ENCODE measurements at regions not wholly inside any gene's neighbourhood (a gene's known extent, or its start where the extent isn't known, plus 50 kb on each side); places are given as distances from the start of the nearest gene placed in this dataset.

DNA sequence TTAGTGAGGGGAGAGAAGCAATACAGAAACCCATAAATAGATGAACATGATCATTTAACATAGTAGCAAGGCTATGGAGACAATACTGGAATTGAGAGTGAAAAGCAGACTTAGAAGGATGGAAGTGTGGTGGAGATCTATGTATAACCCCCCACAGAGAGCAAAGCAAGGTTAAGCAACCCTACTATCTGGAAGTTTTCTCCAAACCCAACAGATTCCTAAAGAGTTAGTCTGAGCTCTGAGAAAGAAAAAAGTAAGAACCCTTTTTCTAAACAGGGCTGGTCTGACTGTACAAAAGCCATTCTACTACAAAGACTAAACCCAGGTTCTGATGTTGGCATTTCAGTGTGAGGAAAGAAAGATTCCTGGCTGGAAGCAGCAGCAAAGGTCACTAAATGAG lies 153.2 kb downstream of the WNT5A start:
- no peaks in the 10 kb centered on the region for H3K9me3 ChIP-seq
- DNase-seq: no peak

GRCh38 chr3:55333046-55333445 lies 154.1 kb downstream of the WNT5A start:
- H3K4me1 ChIP-seq: peaks cover 0 to 22% (median 0%) of the 10 kb centered on the region in 3 donors
- no peaks in the 10 kb centered on the region for H3K36me3 ChIP-seq
- no peaks in the 10 kb centered on the region for H3K9me3 ChIP-seq
- no peak for DNase-seq
- WGBS, 2 donors: 88 to 91% methylated on average over 3 to 4 of the region's 4 CpGs
- H3K27ac ChIP-seq: no peak overlapping the region
- no peak for TF ChIP-seq POLR2A (IDR thresholded peaks at IDR 0.05)
- TF ChIP-seq CTCF (IDR thresholded peaks at IDR 0.05): no peak
- no peak overlapping the region for H3K4me3 ChIP-seq
- intact Hi-C loops (cut with DNase I): no loop called here
- peaks cover 0 to 22% (median 0%) of the 10 kb centered on the region in 4 donors for H3K27me3 ChIP-seq

More for the DNA sequence above, 153.2 kb downstream of the WNT5A start:
- TF ChIP-seq CTCF (IDR thresholded peaks at IDR 0.05) (no peak), POLR2A (IDR thresholded peaks at IDR 0.05) (no peak)
- H3K4me3 ChIP-seq: no peak overlapping the region
- intact Hi-C loops (cut with DNase I): no loop called here
- H3K4me1 ChIP-seq: peaks cover 0 to 22% (median 0%) of the 10 kb centered on the region in 3 donors
- H3K27me3 ChIP-seq: peaks cover 0 to 22% (median 0%) of the 10 kb centered on the region in 4 donors
- H3K36me3 ChIP-seq: no peaks in the 10 kb centered on the region
- no peak overlapping the region for H3K27ac ChIP-seq

GRCh38 chr3:55332176-55332575 lies 154.9 kb downstream of the WNT5A start:
- intact Hi-C loops (cut with DNase I): no loop called here
- no peak for DNase-seq
- H3K4me3 ChIP-seq: no peak overlapping the region
- H3K9me3 ChIP-seq: no peaks in the 10 kb centered on the region
- H3K4me1 ChIP-seq: peaks cover 0 to 29% (median 0%) of the 10 kb centered on the region in 3 donors
- WGBS, 2 donors: 79% methylated on average over 8 of the region's 8 CpGs
- no peak for TF ChIP-seq CTCF (IDR thresholded peaks at IDR 0.05)
- no peak for TF ChIP-seq POLR2A (IDR thresholded peaks at IDR 0.05)
- no peaks in the 10 kb centered on the region for H3K36me3 ChIP-seq
- H3K27me3 ChIP-seq: peaks cover 0 to 22% (median 0%) of the 10 kb centered on the region in 4 donors
- no peak overlapping the region for H3K27ac ChIP-seq

- no peak for DNase-seq
- H3K27me3 ChIP-seq: peaks cover 0 to 22% (median 0%) of the 10 kb centered on the region in 4 donors
- no peaks in the 10 kb centered on the region for H3K36me3 ChIP-seq
- no peaks in the 10 kb centered on the region for H3K9me3 ChIP-seq
- no peak for TF ChIP-seq CTCF (IDR thresholded peaks at IDR 0.05)
- no peak for TF ChIP-seq POLR2A (IDR thresholded peaks at IDR 0.05)
- intact Hi-C loops (cut with DNase I): no loop called here
- no peak overlapping the region for H3K27ac ChIP-seq
- no peak overlapping the region for H3K4me3 ChIP-seq
- 82 to 84% methylated on average over 2 of the region's 2 CpGs for WGBS, 2 donors
- peaks cover 0 to 29% (median 0%) of the 10 kb centered on the region in 3 donors for H3K4me1 ChIP-seq
Measured at GRCh38 chr3:55331524-55331923, 155.6 kb downstream of the WNT5A start.

DNA sequence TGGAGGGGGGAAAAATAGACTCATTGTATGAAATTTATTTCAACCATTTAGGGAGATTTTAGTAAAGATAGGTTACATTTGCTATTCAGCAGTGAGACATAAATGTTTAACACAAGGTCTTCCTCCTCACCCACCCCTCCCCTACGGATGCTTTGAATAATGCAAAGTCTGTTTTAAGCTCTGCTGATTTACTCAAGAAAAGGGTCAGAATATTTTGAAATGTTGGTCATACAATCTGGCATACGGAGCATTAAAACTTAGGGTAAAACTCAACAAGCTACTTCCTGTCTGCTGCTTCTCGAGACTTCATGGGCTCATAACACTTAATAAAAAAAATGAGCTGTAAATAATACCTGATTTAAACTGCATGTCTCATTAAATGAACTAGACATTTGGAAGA lies 156.3 kb downstream of the WNT5A start:
- H3K36me3 ChIP-seq: no peaks in the 10 kb centered on the region
- H3K27me3 ChIP-seq: peaks cover 0 to 17% (median 0%) of the 10 kb centered on the region in 4 donors
- DNase-seq: no peak
- no peak for TF ChIP-seq CTCF (IDR thresholded peaks at IDR 0.05)
- no peak for TF ChIP-seq POLR2A (IDR thresholded peaks at IDR 0.05)
- intact Hi-C loops (cut with DNase I): no loop called here
- H3K4me3 ChIP-seq: no peak overlapping the region
- peaks cover 0 to 29% (median 0%) of the 10 kb centered on the region in 3 donors for H3K4me1 ChIP-seq
- WGBS, 2 donors: 37 to 40% methylated on average over 3 of the region's 3 CpGs
- H3K27ac ChIP-seq: no peak overlapping the region
- no peaks in the 10 kb centered on the region for H3K9me3 ChIP-seq
